Activated CD4-positive, alpha-beta T cell treated with anti-CD3 and anti-CD28 coated beads, Interleukin-2, amount 10 ng/mL, durations not matched to agents 7 days and 5 days (primary cell): ENCODE measurements at regions not wholly inside any gene's neighbourhood (a gene's known extent, or its start where the extent isn't known, plus 50 kb on each side); places are given as distances from the start of the nearest gene placed in this dataset.

Source experiments
- CTCF ChIA-PET: fragments of 350-600 bp; sonication (Branson Sonifier 250); formaldehyde crosslinking; loops from one replicate; lab custom pipeline; 2021; ENCODE audit warnings: antibody characterized with exemption; lab: Charles Lee
- POLR2A ChIA-PET: fragments of 350-600 bp; sonication (Branson Sonifier 250); formaldehyde crosslinking; loops from one replicate; lab custom pipeline; 2021; ENCODE audit warnings: antibody characterized with exemption; lab: Charles Lee
- DNase-seq: peaks from one replicate; pipeline ENCODE4 v3.0.0-alpha.2; 2020
- H3K27ac Mint-ChIP-seq: one replicate; pipeline ENCODE4 v1.8.0; 2021; ENCODE audit warnings: mild to moderate bottlenecking, moderate library complexity, mixed read lengths
- H3K27me3 Mint-ChIP-seq: one replicate; pipeline ENCODE4 v1.8.0; 2021; ENCODE audit warnings: mixed read lengths
- H3K36me3 Mint-ChIP-seq: one replicate; pipeline ENCODE4 v1.8.0; 2021; ENCODE audit warnings: low read depth, mixed read lengths
- H3K4me1 Mint-ChIP-seq: one replicate; pipeline ENCODE4 v1.8.0; 2021; ENCODE audit warnings: mixed read lengths
- H3K4me3 Mint-ChIP-seq: one replicate; pipeline ENCODE4 v1.8.0; 2021; ENCODE audit warnings: mild to moderate bottlenecking, moderate library complexity, mixed read lengths
- H3K9me3 Mint-ChIP-seq: one replicate; pipeline ENCODE4 v1.8.0; 2021; ENCODE audit warnings: mixed read lengths

GRCh38 chr1:110282395-110282794, 56.8 kb upstream of the RBM15 start:
- ChIA-PET POLR2A (no interaction called here), CTCF (interaction anchor here (1.1 kb wide), 1 partner anchor 16 kb away, joined by 3 read pairs; no protein-coding TSS in a partner anchor)
- Mint-ChIP-seq H3K9me3 (no peaks in the 10 kb centered on the region), H3K36me3 (no peaks in the 10 kb centered on the region), H3K27ac (no peak overlapping the region), H3K27me3 (no peaks in the 10 kb centered on the region), H3K4me3 (no peak overlapping the region), H3K4me1 (no peaks in the 10 kb centered on the region)
- no peak for DNase-seq

GRCh38 chr1:110283677-110284076, 55.5 kb upstream of the RBM15 start:
- Mint-ChIP-seq H3K27ac (no peak overlapping the region), H3K4me3 (no peak overlapping the region), H3K36me3 (no peaks in the 10 kb centered on the region), H3K27me3 (no peaks in the 10 kb centered on the region), H3K4me1 (no peaks in the 10 kb centered on the region), H3K9me3 (no peaks in the 10 kb centered on the region)
- POLR2A ChIA-PET: no interaction called here
- CTCF ChIA-PET: interaction anchor here (0.5 to 1.1 kb wide), 2 partner anchors 17 to 115 kb away, joined by 3 read pairs; no protein-coding TSS in a partner anchor
- no peak for DNase-seq

- no peaks in the 10 kb centered on the region for H3K27me3 Mint-ChIP-seq
- no peak overlapping the region for H3K27ac Mint-ChIP-seq
- H3K9me3 Mint-ChIP-seq: no peaks in the 10 kb centered on the region
- no peak overlapping the region for H3K4me3 Mint-ChIP-seq
- DNase-seq: no peak
- ChIA-PET CTCF (interaction anchor here (1.6 kb wide), 1 partner anchor 78 kb away, joined by 3 read pairs; no protein-coding TSS in a partner anchor), POLR2A (no interaction called here)
- no peaks in the 10 kb centered on the region for H3K36me3 Mint-ChIP-seq
- H3K4me1 Mint-ChIP-seq: no peaks in the 10 kb centered on the region
Observed at GRCh38 chr1:110285316-110285715, 53.9 kb upstream of the RBM15 start.

- no peaks in the 10 kb centered on the region for H3K9me3 Mint-ChIP-seq
- H3K4me1 Mint-ChIP-seq: no peaks in the 10 kb centered on the region
- no peak overlapping the region for H3K27ac Mint-ChIP-seq
- no peaks in the 10 kb centered on the region for H3K27me3 Mint-ChIP-seq
- no peak for DNase-seq
- no peak overlapping the region for H3K4me3 Mint-ChIP-seq
- no peaks in the 10 kb centered on the region for H3K36me3 Mint-ChIP-seq
- ChIA-PET CTCF (interaction anchor here (0.6 to 1.6 kb wide), 3 partner anchors 79 to 209 kb away, joined by 3 to 4 read pairs (median 3); no protein-coding TSS in a partner anchor), POLR2A (no interaction called here)
Observed at GRCh38 chr1:110286564-110286963, 52.6 kb upstream of the RBM15 start.

- DNase-seq: no peak
- ChIA-PET CTCF (interaction anchor here (1.5 kb wide), 1 partner anchor 208 kb away, joined by 4 read pairs; no protein-coding TSS in a partner anchor), POLR2A (no interaction called here)
- H3K4me3 Mint-ChIP-seq: no peak overlapping the region
- no peak overlapping the region for H3K27ac Mint-ChIP-seq
- H3K4me1 Mint-ChIP-seq: no peaks in the 10 kb centered on the region
- no peaks in the 10 kb centered on the region for H3K27me3 Mint-ChIP-seq
- no peaks in the 10 kb centered on the region for H3K9me3 Mint-ChIP-seq
- H3K36me3 Mint-ChIP-seq: no peaks in the 10 kb centered on the region
Observed at GRCh38 chr1:110288111-110288510, 51.1 kb upstream of the RBM15 start.
